ES-I3 (cell line): ENCODE measurements at regions not wholly inside any gene's neighbourhood (a gene's known extent, or its start where the extent isn't known, plus 50 kb on each side); places are given as distances from the start of the nearest gene placed in this dataset.

Experiments
- H3K36me3 ChIP-seq: 2 replicates; pipeline ENCODE4 v1.6.1; 2013; ENCODE audit warnings: mild to moderate bottlenecking, low read length, control low read depth, moderate library complexity; ENCODE audit not compliant: insufficient read depth
- H3K4me1 ChIP-seq: 2 replicates; pipeline ENCODE4 v1.6.1; 2013; ENCODE audit warnings: mild to moderate bottlenecking, control low read depth, low read length; ENCODE audit not compliant: insufficient read depth
- H3K9ac ChIP-seq: 2 replicates; pipeline ENCODE4 v1.6.1; 2013; ENCODE audit warnings: low read depth, mild to moderate bottlenecking, low read length, moderate library complexity
- H3K9me3 ChIP-seq: 2 replicates; pipeline ENCODE4 v1.6.1; 2013; ENCODE audit warnings: mild to moderate bottlenecking, low read length, moderate library complexity; ENCODE audit not compliant: control insufficient read depth, insufficient read depth

DNA sequence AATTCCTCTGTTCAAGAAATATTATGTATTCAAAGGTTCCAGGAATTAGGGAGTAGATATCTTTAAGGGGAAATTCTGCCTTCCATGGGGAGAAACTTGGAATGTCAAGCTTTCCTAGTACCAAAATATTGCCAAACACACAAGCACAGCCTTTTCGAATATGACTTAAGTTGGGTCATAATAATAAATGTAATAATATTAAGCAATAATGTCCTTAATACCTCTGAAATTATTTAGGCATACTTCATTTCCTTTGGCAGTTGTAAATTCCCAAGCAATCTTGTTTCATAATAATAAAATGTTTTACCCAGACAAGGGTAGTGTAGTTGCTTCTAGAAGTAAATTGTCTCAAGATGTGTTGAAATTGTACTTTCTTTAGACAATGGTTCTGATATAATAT is 630.3 kb upstream of the CDH18 start:
- Histone ChIP-seq H3K36me3 (no peaks in the 10 kb centered on the region), H3K9me3 (no peaks in the 10 kb centered on the region), H3K4me1 (no peaks in the 10 kb centered on the region), H3K9ac (no peak overlapping the region)

DNA sequence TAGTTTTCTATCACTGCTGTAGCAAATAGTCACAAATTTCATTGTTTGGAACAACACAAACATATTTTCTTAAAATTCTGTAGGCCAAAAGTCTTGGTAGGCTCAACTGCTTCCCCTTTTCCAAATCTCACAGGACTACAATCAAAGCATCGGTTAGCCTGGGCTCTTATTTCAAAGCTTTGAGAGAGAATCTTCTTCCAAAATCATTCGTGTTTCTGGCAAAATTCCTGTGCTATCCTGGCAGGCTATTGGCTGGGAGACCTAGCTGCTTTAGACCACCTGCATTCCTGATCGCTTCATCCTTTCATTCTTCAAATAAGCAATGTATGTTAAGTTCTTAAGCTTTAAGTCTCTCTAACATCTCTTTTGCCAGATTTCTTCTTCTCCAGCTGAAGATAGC is 629.8 kb upstream of the CDH18 start:
- no peaks in the 10 kb centered on the region for H3K9me3 ChIP-seq
- no peaks in the 10 kb centered on the region for H3K36me3 ChIP-seq
- no peaks in the 10 kb centered on the region for H3K4me1 ChIP-seq
- no peak overlapping the region for H3K9ac ChIP-seq

DNA sequence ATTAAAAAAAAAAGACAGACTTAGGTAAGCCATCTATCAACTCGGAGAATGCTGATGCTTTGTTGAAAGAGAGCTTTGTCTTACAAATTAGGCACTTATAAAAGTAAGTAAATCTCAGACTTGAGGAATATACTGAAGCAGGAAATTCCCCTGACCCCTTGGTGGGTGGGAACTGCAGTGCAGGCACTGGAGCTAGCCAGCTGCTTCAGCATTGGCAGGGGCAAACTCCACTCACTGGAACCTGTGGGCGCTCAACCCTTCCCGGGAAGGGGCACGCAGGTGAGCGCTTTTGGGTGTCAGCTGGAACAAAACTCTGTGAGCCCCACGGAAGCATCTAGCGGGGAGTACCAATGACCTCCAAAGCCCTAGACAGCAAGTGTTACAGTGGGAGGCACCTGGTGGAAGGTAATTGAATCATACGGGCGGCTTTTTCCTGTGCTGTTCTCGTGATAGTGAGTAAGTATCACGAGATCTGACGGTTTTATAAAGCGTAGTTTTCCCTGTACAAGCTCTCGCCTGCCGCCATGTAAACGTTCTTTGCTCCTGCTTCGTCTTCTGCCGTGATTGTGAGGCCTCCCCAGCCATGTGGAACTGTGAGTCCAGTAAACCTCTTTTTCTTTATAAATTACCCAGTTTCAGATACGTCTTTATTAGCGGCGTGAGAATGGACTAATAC is 628.0 kb upstream of the CDH18 start:
- H3K9ac ChIP-seq: no peak overlapping the region
- H3K36me3 ChIP-seq: no peaks in the 10 kb centered on the region
- H3K4me1 ChIP-seq: no peaks in the 10 kb centered on the region
- H3K9me3 ChIP-seq: no peaks in the 10 kb centered on the region

DNA sequence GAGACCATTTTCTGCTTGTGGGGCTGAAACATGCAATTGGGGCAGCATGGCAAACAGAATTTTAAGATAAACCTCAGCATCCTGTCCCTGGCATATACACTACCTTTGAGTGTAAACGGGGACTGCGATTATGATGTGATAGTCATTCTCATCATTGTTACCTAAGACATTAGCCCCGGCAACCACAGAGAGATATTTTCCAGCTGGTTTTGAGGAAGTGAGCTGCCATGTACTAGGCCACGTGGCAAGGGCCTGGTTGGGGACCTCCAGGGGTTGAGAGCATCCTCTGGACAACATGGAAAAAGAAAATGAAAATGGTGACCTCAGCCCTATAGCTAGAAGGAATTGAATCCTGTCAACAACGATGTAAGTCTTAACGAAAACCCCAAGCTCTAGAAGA is 623.6 kb upstream of the CDH18 start:
- Histone ChIP-seq H3K9ac (no peak overlapping the region), H3K9me3 (no peaks in the 10 kb centered on the region), H3K4me1 (peaks cover 6% of the 10 kb centered on the region; the same call in 1 of the 2 replicates), H3K36me3 (no peaks in the 10 kb centered on the region)

DNA sequence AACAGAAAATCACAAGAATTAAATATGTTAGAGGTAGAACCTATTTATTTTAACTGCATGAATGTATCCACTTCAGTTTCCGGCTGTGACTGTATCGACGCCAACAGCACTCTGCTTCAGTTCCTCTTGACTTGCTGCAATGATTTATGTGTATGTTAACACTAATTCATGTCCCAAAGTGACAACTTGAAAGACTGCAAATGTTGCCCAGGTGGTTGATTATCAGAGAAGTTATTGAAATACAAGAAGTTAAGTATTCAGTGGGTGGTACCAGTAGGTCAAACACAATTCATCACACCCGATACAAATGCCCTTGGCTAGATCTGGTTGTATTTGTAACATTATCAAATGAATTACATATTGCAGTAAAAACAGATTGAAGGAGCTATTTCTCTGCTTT is 622.7 kb upstream of the CDH18 start:
- no peak overlapping the region for H3K9ac ChIP-seq
- peaks cover 6% of the 10 kb centered on the region; the same call in 1 of the 2 replicates for H3K4me1 ChIP-seq
- no peaks in the 10 kb centered on the region for H3K9me3 ChIP-seq
- H3K36me3 ChIP-seq: no peaks in the 10 kb centered on the region

DNA sequence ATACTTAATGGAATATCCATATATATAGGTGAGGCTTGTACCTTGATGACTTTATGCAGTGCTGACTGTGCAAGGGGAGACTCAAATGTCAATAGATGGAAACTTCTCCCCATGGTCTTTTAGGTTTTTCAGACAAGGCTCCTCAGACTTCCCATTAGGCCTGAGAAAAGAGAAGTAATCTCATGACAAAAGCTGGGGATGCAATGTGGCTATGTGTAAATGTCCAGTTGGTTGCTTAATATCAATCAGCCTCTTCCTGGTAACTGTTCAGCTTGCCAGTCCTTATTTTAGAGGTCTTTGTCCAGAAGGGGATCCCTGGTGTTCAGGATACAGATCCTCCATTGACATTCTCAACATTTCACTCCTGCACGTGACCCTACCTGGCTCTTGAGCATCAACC is 621.1 kb upstream of the CDH18 start:
- no peaks in the 10 kb centered on the region for H3K36me3 ChIP-seq
- no peaks in the 10 kb centered on the region for H3K9me3 ChIP-seq
- peaks cover 6% of the 10 kb centered on the region; the same call in 1 of the 2 replicates for H3K4me1 ChIP-seq
- no peak overlapping the region for H3K9ac ChIP-seq

DNA sequence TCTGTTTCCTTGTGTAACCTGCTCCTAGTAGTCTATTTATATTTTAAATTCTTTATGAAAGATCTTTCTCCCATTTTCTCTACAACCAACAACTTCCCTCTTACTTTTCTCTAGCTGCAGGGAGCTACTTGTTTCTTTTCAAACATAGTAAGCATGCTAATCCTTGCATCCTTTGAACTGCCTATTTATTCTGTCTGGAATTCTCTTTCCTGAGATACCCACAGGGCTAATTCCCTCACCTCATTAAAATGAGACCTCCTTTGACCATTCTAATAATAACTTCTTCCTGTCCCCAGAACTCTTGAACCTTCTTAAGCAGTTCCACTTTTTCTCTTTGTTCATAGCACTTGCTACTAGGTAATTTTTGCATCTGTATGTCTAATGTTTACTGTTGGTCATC is 620.6 kb upstream of the CDH18 start:
- no peaks in the 10 kb centered on the region for H3K9me3 ChIP-seq
- no peaks in the 10 kb centered on the region for H3K36me3 ChIP-seq
- H3K9ac ChIP-seq: no peak overlapping the region
- H3K4me1 ChIP-seq: peaks cover 6% of the 10 kb centered on the region; the same call in 1 of the 2 replicates

DNA sequence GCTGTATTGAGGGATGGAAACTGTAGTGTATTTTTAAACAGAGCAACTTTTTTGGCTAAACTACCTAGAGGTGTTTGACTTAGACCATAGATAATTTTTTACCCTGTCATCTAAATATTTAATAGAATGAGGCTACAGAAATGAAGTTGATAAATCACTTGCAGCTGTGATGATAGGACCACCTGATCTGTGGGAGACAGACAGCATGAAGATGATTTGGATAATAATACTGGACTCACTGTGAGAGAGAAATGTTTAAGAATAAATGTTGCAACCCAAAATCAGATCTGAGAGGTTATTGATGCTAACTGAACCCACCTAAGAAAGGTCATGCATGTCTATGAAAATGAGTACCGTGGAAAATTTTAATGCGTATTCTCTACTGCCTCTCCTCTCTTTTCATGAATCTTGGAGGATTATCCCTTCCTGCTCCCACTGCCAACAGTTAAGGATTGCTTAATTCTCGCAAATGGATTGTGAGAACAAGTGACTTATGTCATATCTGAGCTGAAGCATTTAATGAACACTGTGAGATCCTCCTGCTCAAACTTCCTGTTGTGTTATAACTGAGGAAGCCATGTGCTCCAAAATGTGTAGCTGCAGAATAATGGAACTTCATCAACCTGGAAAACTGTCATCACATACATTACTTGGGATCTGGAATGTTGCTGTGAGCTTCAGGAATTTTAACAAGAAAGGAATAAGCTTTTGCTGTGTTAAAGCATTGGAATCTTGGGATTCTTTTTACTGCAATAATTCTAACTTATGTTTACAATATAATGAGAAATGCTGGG is 617.9 kb upstream of the CDH18 start:
- Histone ChIP-seq H3K4me1 (peaks cover 6% of the 10 kb centered on the region; the same call in 1 of the 2 replicates), H3K36me3 (no peaks in the 10 kb centered on the region), H3K9ac (no peak overlapping the region), H3K9me3 (no peaks in the 10 kb centered on the region)

DNA sequence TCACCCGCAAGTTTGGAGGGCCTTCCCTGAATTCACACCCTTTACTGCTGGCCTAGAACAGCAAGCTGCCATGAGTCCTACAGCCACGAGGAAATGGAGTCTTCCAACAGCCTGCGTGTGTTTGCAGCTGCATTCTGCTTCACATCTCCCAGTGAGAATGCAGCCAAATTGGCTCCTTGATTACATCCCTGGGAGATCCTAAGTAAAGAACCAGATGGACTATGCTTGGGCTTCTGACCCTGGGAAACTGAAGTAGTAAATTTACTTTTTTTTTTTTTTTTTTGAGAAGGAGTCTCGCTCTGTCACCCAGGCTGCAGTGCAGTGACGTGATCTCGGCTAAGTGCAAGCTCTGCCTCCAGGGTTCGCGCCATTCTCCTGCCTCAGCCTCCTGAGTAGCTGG is 617.0 kb upstream of the CDH18 start:
- Histone ChIP-seq H3K4me1 (peaks cover 6% of the 10 kb centered on the region; the same call in 1 of the 2 replicates), H3K9ac (no peak overlapping the region), H3K36me3 (no peaks in the 10 kb centered on the region), H3K9me3 (no peaks in the 10 kb centered on the region)

DNA sequence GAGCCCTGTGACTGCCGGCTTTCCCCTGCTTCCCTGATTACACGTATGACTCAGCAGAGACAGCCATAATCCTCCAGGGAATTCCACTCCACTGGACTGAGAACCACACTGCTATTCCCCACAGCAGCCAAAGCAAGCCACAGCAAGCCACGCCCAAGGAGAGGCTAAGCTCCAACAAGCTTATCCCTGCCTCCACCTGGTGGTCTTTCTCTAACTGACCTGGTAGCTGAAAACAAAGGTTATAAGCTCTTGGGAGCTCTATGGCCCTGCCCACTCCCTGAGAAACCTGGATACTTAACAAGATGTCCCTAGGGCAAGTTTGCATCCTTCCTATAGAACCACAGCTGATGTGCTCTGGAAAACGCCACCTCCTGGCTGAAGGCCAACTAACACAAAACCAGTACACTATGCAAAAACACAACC is 613.7 kb upstream of the CDH18 start:
- Histone ChIP-seq H3K36me3 (no peaks in the 10 kb centered on the region), H3K9me3 (no peaks in the 10 kb centered on the region), H3K9ac (no peak overlapping the region), H3K4me1 (no peaks in the 10 kb centered on the region)

DNA sequence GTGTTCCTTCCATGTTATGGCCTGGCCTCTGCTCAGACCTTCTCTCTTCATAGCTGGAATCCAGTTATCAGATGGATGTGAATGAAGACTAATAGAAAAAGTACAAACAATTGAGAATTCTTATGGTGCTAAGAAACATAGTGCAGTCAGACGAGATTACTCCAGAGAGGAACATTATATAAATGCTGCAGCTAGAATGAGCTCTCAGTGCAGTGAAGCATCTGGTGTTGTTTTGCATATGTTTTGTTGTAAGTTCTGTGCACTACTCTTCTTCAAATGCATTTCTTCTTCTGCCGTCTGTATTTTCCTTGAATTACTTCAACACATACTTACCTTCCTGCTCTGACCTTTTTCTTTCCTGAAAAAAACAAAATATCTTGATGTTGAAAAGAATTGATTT is 602.4 kb upstream of the CDH18 start:
- H3K4me1 ChIP-seq: no peaks in the 10 kb centered on the region
- no peaks in the 10 kb centered on the region for H3K9me3 ChIP-seq
- no peak overlapping the region for H3K9ac ChIP-seq
- H3K36me3 ChIP-seq: no peaks in the 10 kb centered on the region

DNA sequence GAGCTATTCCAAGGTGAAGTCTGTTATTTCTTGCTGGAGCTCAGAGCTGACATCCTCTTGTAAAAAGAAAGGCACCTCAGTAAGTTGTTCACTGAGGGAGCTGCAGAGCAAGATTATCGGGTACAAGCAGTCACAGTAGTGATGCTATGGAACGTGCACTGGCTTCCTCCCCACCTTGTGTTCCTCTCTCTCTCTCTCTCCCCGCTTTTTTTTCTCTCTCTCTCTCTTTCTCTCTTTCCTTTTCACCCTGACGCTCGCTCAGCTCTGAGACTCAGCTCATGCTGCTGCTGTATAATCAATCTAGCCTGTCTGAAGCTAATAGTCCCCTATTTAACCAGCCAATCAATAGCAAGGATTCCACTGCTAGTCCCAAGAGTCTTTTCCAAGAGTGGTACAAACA is 587.6 kb upstream of the CDH18 start:
- peaks cover 3% of the 10 kb centered on the region; the same call in 1 of the 2 replicates for H3K4me1 ChIP-seq
- H3K36me3 ChIP-seq: no peaks in the 10 kb centered on the region
- H3K9me3 ChIP-seq: no peaks in the 10 kb centered on the region
- no peak overlapping the region for H3K9ac ChIP-seq

DNA sequence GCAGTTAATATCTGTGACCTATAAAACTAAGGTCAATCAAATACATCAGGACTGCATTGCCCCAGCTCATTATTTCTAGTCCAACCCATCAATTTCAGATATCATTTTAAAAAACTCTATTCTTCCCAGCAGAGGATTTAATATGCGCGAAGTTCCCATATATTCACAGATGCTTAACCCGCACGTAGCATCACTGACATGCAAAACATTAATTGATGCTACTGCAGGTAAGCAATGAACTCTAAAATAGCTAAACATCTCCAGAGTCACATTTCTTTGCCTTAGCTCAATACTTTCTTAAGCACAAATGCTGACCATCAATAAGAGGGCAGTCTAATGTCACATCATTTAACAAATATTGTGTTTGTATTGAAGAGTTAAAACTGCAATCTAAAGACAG is 586.6 kb upstream of the CDH18 start:
- Histone ChIP-seq H3K4me1 (peaks cover 3% of the 10 kb centered on the region; the same call in 1 of the 2 replicates), H3K9ac (no peak overlapping the region), H3K36me3 (no peaks in the 10 kb centered on the region), H3K9me3 (no peaks in the 10 kb centered on the region)

DNA sequence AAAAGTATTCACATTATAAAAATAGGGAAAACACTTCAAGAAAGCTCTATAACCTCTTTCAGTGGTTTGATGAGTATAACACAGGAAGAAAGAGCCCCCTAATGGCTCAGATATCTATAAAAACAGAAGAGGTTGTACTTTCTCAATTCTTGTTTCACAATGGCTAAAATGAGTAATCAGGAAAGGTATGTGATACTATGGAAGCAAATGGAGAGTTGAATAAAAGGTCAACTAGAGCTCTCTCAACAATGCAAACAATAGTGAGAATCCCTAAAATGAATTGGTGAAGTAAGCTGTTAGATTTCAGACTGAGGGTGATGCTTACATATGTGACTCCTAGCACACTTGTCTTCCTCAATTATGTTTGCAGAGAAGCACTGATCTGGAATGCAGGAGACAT is 584.6 kb upstream of the CDH18 start:
- Histone ChIP-seq H3K36me3 (no peaks in the 10 kb centered on the region), H3K4me1 (peaks cover 3% of the 10 kb centered on the region; the same call in 1 of the 2 replicates), H3K9ac (no peak overlapping the region), H3K9me3 (no peaks in the 10 kb centered on the region)

DNA sequence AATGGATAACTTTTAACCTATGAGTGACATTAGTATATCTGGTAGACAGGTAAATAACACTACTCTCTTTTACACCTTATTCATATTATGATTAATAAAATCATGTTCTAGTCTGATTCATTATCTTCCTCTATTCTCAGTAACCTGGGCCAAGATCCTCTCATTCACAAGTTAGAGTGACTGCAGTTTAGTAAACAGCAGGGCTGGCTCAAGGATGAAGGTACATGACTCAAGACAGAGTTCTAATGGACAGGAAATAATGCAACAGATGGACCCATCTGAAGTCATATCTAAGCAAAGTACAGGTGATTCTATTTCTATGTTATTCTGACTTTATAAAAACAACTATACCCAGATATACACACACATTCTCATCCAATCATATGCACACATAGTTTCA is 582.5 kb upstream of the CDH18 start:
- Histone ChIP-seq H3K9me3 (no peaks in the 10 kb centered on the region), H3K4me1 (no peaks in the 10 kb centered on the region; the same call in 1 of the 2 replicates), H3K36me3 (no peaks in the 10 kb centered on the region), H3K9ac (no peak overlapping the region)
